ENCODE measurements at regions not wholly inside any gene's neighbourhood (a gene's known extent, or its start where the extent isn't known, plus 50 kb on each side); places are given as distances from the start of the nearest gene placed in this dataset.
"Not testable (repeated sequence)": the region's sequence is repeated elsewhere in the genome, so short reads cannot be mapped to it uniquely, and the experiment has no call there.

GRCh38 chr16:22659933-22660332 is 149.2 kb downstream of the NPIPB5 start:
- DNase-seq, result peak; percentile 24

- DNase-seq, result peak; percentile 5
Measured at GRCh38 chr16:22660441-22661160, 149.9 kb downstream of the NPIPB5 start.

- DNase-seq, result peak; percentile 47
Measured at GRCh38 chr16:22661161-22661647, 150.5 kb downstream of the NPIPB5 start.

- not testable (repeated sequence) for DNase-seq
Measured at GRCh38 chr16:22662958-22663357, 151.0 kb upstream of the HS3ST2 start.

DNA sequence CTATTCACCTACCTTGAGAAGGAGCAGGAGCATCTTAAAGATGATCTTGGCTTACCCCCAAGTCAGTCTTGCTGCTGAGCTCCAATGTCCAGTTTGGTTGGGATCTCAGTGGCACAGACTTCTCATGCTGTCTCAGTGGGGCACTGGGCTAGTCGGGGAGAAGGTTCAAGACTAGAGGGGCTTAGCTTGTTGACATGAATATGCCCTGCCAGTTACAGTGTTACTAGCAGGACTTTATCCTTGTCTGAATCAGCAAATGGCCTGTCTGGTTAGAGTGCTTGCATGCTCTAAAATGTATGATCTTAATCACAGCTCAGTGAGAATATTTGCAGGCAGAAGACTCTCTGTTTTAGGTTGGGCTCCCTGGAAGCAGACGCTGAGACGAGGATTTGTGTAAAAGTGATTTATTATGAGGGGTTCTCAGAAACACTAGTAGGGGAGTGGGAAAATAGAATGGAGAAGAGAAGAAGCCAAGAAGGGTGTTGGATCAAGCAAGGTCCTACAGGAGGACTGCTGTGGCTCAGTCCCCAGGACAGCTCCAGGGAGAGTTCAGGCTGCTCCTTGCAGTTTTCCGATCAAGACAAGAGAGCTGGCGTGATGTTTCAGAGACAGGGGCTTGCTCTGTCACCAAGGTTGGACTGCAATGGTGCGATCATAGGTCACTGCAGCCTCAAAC is 150.4 kb upstream of the HS3ST2 start:
- peak; percentile 43 for DNase-seq

DNA sequence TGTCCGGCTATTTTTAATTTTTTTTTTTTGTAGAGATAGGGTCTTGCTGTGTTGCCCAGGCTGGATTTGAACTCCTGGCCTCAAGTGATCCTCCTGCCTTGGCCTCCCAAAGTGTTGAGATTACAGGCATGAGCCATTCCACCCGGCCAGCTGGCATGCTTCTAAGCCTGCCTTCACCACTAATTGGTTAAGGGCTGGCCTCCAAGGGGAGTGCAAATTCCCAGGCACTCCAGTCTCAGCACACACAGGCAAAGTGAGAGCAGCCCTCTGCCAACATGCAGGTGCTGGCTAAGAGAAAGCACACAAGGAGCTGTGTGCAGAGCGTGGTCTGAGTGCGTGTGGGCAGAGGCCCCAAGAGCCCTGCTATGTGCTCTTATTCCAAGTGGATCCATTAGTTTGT is 149.8 kb upstream of the HS3ST2 start:
- DNase-seq, result peak; percentile 44

DNA sequence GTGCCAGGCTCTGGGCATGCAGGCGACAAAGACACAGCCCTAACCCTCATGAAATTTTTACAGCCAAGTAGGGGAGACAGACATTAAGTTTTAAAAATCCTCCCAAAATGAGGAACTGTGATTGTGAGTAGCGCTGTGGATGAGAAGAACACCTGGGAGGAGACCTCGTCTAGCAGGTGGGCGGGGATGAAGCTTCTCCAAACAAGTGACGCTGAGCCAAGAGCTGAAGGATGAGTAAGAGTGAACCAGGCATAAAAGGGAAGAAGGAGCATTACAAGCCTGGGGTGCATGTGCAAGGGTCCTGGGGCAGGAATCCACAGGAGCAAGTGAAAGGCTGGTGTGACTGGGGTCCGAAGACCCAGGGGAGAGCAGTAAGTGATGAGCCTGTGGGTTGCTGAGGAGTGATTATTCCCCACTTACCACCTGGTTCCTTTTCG is 149.4 kb upstream of the HS3ST2 start:
- DNase-seq, result peak; percentile 45

DNA sequence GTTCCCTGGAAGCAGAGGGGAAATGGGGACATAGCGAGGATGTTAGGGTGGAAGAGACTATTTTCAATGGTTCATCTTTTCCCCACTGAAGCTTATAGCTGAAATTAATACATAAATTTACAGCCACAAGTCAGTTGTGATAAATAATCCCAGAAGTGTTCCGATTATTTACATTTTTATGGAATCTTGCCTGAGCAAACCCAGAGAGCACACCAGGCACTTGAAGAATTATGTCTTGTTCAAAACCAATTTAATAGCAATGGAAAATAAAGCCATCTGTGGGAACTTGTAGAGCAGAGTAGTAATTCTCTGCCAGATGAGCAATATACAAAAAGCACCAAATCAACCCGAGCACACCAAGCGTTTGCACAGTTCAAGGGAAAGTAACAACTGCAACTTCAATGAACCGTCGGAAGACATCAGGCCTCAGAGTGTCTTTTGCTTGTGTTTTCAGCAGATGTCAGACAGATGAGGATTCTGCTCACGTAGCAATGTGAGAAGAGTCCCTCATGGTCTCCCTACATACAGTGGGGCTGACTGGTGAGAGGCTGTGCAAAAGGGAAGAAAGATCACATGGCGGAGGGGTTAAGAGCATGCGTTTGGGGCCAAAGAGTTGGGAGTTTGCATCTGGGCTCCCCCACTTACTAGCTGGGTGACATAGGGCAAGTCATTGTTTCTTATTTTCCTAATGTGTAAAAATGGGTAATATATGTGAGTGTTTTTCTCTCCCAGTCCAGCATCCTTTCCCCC is 148.7 kb upstream of the HS3ST2 start:
- peak; percentile 35 for DNase-seq

DNA sequence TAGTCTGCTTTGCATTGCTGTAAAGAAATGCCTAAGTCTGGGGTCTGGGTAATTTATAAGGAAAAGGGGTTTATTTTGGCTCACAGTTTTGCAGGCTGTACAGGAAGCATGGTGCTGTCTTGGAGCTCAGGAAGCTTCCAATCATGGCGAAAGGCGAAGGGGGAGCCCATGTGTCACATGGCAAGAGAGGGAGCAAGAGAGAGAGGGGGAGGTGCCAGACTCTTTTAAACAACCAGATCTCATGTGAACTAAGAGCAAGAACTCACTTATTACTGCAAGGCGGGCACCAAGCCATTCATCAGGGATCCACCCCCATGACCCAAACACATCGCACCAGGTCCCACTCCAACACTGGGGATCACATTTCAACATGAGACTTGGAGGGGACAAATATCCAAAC is 148.2 kb upstream of the HS3ST2 start:
- DNase-seq, result peak; percentile 44

DNA sequence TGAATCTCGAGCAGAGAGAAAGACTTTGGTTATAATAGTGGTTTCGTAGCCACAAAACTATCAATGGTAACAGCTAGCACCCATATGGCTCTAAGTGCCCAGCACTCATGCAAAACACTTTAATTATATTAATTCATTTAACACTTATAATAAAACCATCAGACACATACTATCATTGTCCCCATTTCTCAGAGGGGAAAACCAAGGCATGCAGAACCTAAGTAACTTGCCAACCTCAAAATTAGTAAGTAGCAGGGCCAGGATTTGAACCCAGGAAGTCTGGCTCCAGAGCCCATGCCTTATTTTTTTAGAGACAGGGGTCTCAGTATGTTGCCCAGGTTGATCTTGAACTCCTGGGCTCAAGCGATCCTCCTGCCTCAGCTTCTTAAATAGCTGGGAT is 145.6 kb upstream of the HS3ST2 start:
- no peak for DNase-seq

GRCh38 chr16:22670044-22670536 is 143.9 kb upstream of the HS3ST2 start:
- DNase-seq, result peak; percentile 49

- peak; percentile 64 for DNase-seq
Measured at GRCh38 chr16:22670551-22671041, 143.4 kb upstream of the HS3ST2 start.

DNA sequence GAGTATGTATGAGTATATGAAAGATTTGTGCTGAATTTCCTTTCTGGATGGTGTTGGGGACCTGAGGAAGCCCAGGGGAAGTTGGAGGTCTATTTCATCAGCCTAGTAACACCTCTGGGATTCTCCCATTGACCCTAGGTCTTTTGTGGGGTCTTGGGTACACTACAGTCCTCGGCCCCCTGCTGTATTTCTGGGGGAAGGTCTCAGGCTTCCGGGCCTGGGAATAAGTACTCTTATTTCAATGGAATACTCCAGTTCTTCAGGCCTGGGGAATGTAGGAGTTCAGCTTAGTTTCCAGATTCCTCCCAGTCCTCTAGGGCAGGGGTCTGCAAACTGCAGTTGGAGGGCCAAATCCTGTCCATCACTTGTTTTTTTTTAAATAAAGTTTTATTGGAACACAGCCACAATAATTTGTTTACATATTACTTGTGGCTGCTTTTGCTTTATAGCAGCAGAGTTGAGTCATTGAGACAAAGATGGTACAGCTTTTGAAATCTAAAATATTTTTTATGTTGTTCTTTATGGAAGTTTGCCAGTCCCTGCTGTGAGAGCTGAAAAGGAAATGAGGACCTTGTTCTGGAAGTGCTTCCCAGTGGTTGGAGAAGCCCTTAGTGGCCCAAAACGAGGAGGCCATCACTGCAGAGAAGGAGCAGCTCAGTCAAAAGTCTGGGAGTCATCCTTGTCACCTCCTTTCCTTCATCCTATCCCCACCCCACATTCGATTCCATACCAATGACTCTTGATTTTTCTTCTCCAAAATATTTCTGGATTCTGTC is 142.5 kb upstream of the HS3ST2 start:
- peak; percentile 33 for DNase-seq

DNA sequence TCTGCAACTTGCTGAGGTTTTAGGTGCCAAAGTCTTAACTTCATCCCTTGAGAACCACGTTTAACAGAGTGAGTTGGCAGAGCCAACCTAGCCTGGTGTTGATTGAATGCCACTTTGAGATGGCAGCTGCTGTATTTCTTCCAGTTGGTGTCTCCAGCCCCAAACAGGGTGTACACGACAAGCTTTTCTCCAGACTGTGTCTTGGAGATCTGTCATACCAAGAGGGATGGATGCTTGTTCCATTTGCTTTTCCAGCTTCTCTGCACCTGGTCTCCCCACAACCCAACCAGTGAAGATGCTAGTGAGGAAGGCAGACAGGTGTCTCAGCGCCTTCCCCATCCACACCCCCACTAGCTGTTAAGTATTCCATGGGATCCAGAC is 141.1 kb upstream of the HS3ST2 start:
- DNase-seq, result peak; percentile 54

GRCh38 chr16:22673421-22673831 is 140.5 kb upstream of the HS3ST2 start:
- DNase-seq, result peak; percentile 30

GRCh38 chr16:22674832-22675191 is 139.2 kb upstream of the HS3ST2 start:
- DNase-seq, result peak; percentile 51

DNA sequence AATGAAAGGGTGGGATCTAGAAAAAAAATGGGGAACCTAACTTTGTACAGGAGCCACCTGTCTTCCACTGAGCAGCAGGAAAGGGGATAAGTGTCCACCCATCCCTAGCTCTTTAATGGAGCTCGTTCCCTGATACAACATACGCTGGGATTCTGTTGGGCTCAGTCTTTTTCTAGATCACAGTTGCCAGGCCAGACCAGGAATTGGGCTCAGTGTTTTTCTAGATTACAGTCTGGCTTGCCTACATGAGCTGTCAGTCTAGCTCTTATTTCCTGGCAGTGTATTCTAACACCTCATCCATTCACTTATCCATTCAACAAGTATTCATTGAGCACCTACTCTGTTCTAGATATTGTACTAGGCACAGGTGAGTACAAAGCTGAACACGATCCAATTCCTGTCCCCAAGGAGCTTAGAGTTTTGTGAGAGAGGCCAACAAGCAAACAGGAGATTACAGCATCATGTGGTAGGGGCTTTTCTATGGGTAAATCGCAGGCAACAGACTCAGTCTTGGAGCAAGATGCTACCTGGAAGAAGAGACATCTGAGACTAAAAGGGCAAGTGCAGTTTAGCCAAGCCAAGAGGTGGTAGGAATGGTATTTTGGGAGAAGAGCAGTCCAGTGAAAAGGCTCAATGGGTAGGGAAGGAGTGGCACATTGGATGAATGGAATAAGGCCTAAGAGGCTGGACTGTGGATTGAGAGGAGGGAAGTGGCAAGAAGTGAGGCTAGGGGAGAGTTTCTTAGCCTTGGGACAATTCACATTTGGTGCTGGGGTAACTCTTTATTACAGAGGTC is 138.0 kb upstream of the HS3ST2 start:
- peak; percentile 47 for DNase-seq

DNA sequence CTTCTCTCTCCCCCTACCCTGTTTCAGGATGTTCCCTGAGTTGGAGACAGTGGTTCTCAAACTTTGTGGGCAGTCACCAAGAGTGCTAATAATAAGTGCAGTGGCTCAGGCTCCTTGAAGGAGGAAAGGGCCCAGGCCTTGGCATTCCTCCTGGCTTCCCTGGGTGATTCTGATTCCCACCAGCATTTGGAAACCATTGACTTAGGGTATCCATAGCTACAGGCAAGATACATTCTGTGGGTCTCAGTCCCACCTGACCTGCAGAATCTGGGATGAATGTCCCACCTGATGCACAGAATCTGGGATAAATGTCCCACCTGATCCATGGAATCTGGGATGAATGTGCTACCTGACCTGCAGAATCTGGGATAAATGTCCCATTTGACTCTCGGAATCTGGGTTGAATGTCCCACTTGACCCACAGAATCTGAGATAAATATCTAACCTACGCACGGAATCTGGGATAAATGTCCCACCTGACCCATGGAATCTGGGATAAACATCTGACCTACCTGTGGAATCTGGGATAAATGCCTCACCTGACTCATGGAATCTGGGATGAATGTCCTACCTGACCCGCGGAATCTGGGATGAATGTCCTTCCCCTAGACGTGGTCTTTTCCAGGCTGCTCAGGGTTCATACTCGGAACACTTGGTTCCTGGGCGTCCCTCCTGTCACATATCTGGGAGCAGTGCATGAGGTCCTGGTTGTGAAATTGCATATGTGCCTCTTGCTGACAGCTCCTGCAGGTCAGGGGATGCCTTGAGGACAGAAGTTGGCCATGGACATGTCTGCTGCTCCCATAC is 136.7 kb upstream of the HS3ST2 start:
- peak; percentile 53 for DNase-seq

GRCh38 chr16:22678311-22678710 is 135.7 kb upstream of the HS3ST2 start:
- peak; percentile 38 for DNase-seq

GRCh38 chr16:22681554-22682291 is 132.2 kb upstream of the HS3ST2 start:
- no peak for DNase-seq
